DMS114 treated with DMSO at 0.1 percent for 48 hours (cell line): ENCODE measurements at regions not wholly inside any gene's neighbourhood (a gene's known extent, or its start where the extent isn't known, plus 50 kb on each side); places are given as distances from the start of the nearest gene placed in this dataset.

Source experiments
- DNase-seq: peaks from one replicate; lab custom pipeline; 2025; ENCODE audit not compliant: unreplicated experiment; lab: John Stamatoyannopoulos, UW

DNA sequence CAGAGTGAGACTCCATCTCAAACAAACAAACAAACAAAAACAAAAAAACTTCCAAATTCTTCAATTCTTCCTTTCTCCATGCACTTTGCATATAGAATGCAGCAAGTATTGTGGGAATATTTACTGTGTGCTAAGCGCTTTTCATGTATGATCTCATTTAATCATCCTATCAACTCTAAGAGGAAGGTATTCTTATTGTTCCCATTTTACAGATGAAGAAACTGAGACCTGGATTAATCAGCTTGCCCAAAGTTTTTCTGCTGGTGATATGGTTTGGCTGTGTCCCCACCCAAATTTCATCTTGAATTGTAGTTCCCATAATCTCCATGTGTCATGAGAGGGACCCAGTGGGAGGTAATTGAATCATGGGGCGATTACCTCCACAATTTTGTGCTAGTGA lies 56.6 kb upstream of the KCNG1 start:
- no peak for DNase-seq

DNA sequence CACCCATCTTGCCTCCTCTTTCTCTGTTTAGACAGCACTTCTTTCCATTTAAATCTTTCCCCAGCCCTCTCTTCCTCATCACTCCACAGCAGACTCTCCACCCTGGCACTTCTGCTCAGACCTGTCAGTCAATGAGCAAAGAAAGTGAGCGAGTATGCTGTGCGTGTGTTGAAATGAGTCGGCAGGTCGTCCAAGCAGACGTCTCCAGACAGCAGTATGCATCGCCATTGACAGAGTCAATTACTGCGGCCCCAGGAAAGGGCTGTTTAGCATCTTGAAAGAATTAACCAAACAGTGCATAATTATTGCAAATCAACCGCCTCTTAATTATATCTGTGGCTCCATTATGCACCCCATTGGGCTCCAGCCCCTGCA lies 54.8 kb upstream of the KCNG1 start:
- no peak for DNase-seq

DNA sequence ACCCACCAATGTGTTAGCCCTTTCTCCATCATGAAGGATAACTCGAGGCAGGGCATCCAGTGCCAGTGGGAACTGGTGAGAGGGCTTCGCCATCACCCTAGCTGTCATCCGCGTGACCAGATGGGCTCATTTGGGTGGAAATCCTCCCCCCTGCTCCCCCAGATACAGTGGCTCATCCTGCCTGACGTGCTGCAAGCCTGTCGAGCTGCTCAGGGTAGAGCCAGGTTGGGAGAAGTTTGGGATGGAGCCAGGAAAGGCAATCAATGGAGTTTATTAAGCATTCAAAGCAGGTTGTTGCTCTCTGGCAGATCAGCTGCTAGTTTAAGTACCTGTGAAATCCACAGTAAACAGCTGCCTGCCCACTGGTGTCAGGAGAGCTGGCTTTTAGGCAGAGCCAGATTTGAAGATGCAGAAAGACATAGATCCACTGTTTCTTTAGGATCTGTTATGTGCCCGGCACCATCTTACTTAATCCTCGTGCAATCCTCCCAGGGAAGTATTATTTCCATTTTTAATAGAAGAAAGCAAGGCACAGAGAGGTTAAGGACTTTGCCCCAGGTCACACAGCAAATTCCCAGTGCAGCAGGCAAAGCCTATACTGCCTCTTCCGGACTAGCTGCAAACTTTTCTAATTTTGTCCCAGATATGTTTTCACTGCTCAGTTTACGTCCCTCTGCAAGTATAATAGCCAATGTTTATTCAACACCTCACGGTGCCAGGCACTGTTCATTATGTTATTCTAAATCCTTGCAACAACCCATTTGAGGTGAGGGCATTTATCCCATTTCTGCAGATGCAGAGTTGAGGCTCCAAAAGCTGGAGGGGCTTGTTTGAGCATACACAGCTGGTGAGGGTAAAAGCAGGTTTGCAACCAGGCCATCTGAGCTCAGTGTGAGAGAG lies 54.1 kb upstream of the KCNG1 start:
- no peak for DNase-seq

DNA sequence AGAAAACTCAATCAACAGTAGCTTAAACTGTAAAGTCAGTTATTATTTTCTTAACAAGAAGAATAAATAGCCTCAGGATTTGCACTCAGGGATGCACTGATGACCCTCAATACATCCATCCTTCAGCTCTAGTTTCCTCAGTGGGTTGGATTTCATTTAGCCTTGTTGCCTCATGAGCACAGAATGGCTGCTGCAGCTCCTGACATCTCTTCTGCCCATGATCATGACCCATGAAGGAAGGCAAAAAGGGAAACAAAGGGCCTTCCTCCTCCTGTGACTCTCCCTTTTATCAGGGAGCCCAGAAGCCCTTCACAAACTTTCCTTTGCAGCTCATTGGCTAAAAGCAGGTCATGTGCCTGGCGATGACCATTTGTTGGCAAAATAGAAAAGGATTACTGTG lies 51.2 kb upstream of the KCNG1 start:
- DNase-seq = no peak
